ENCODE measurements at regions not wholly inside any gene's neighbourhood (a gene's known extent, or its start where the extent isn't known, plus 50 kb on each side); places are given as distances from the start of the nearest gene placed in this dataset.

GRCh38 chr15:35307026-35307425 lies 221.9 kb upstream of the NANOGP8 start:
- H2BK120ac ChIP-seq (ENCODE audit: low read depth, low read length) = peak overlapping the region; percentile 84
- ChIA-PET POLR2A (ENCODE audit: unreplicated experiment) (no interaction called here), CTCF (no interaction called here)
- no peaks in the 10 kb centered on the region for H3K9me3 ChIP-seq (ENCODE audit: control insufficient read depth, insufficient read depth, low read length)
- no peaks in the 10 kb centered on the region for H3K36me3 ChIP-seq (ENCODE audit: control insufficient read depth, insufficient read depth, low read length)
- WGBS, 2 experiments (ENCODE audit: extremely low coverage in 2 of 2, insufficient read length in 1 of 2) = no CpG with 5 or more reads among the region's 1 CpG
- no peak overlapping the region for H3K9ac ChIP-seq (ENCODE audit: low read depth, low read length)
- peak overlapping the region; percentile 58; the same call in 1 of the 2 replicates for H2BK20ac ChIP-seq (ENCODE audit: low read depth, low read length)
- H4K5ac ChIP-seq (ENCODE audit: low read depth, low read length) = peak overlapping the region; percentile 78
- peak overlapping the region; percentile 60; the same call in 1 of the 2 replicates for H3K56ac ChIP-seq (ENCODE audit: extremely low read depth, insufficient read depth, low read length)
- H3K79me1 ChIP-seq (ENCODE audit: low read depth in 1 of 2, low read length in 2 of 2) = no peaks in the 10 kb centered on the region
- H2AK9ac ChIP-seq (replicated peaks; ENCODE audit: low read depth, low read length, poor library complexity) = no peak overlapping the region
- ATAC-seq (ENCODE audit: low read depth) = no peak
- peak overlapping the region; percentile 33 to 80; a peak in 3 of 4 replicates for H4K8ac ChIP-seq (ENCODE audit: low read depth in 2 of 2, low read length in 2 of 2)
- H4K91ac ChIP-seq (ENCODE audit: insufficient read depth, low read depth, low read length) = peak overlapping the region; percentile 70
- peak overlapping the region; percentile 91; the same call in 1 of the 2 replicates for H3K27ac ChIP-seq (ENCODE audit: insufficient read depth, low read length)
- H3K14ac ChIP-seq (replicated peaks; ENCODE audit: low read depth, low read length) = peak overlapping the region; percentile 67
- H3K23ac ChIP-seq (ENCODE audit: low read depth, low read length) = peak overlapping the region; percentile 63; the same call in 1 of the 2 replicates
- peak overlapping the region; percentile 86 for H2BK5ac ChIP-seq (ENCODE audit: low read depth, low read length, poor library complexity, severe bottlenecking)
- H3K4ac ChIP-seq (ENCODE audit: low read depth, low read length) = peak overlapping the region; percentile 83; the same call in 1 of the 2 replicates
- H3K27me3 ChIP-seq (ENCODE audit: control insufficient read depth, insufficient read depth, low read length) = no peaks in the 10 kb centered on the region
- H3K4me3 ChIP-seq (ENCODE audit: insufficient read depth, low read depth, low read length) = no peak overlapping the region
- H3K4me2 ChIP-seq (ENCODE audit: low read depth, low read length) = 0 out of 2 replicates have a peak overlapping the region, but pooled peaks have one; percentile 31
- H3K18ac ChIP-seq (ENCODE audit: low read depth, low read length) = peak overlapping the region; percentile 94
- peaks cover 16% of the 10 kb centered on the region for H3K4me1 ChIP-seq (ENCODE audit: control insufficient read depth, insufficient read depth, low read length)
- H3K9me1 ChIP-seq (ENCODE audit: insufficient read depth, low read length) = peaks cover 5% of the 10 kb centered on the region; the same call in 1 of the 2 replicates
- TF ChIP-seq CHD1 (IDR thresholded peaks at IDR 0.05; ENCODE audit: low read depth, low read length) (no peak), CEBPB (IDR thresholded peaks at IDR 0.05; ENCODE audit: low read depth, low read length) (no peak), CTCF (conservative IDR thresholded peaks at IDR 0.05; ENCODE audit: low read depth, low read length) (no peak), RFX5 (IDR thresholded peaks at IDR 0.05; ENCODE audit: low read depth, low read length) (no peak), FOS (IDR thresholded peaks at IDR 0.05; ENCODE audit: low read depth, low read length) (no peak), MXI1 (IDR thresholded peaks at IDR 0.05; ENCODE audit: borderline replicate concordance, low read depth, low read length) (no peak), MAZ (IDR thresholded peaks at IDR 0.05; ENCODE audit: borderline replicate concordance, low read depth, low read length) (no peak), USF2 (IDR thresholded peaks at IDR 0.05; ENCODE audit: low read depth, low read length) (no peak), NFE2L2 (IDR thresholded peaks at IDR 0.05; ENCODE audit: low read depth, low read length) (no peak), ELK1 (IDR thresholded peaks at IDR 0.05; ENCODE audit: borderline replicate concordance, low read depth, low read length) (no peak)
- H4K20me1 ChIP-seq (ENCODE audit: insufficient read depth, low read length) = no peaks in the 10 kb centered on the region
- intact Hi-C loops (cut with micrococcal nuclease) = loop anchor here (5.0 kb wide), 1 partner anchor 190 kb away; no protein-coding TSS in a partner anchor
- peak overlapping the region; percentile 89 for H2AK5ac ChIP-seq (ENCODE audit: low read depth, low read length)
- dilution Hi-C loops (cut with HindIII; ENCODE audit: low sequenced_read_pairs, unreplicated experiment) = no loop called here
- no peak overlapping the region for H2AFZ ChIP-seq (replicated peaks; ENCODE audit: low read length, poor library complexity)
- no TSS peak for BruUV-seq (replicated peaks)
- no peak for DNase-seq
- H2BK15ac ChIP-seq (ENCODE audit: low read depth, low read length) = peak overlapping the region; percentile 93; the same call in 2 of the 3 replicates
- in situ Hi-C loops (cut with MboI; ENCODE audit: low sequenced_read_pairs) = no loop called here
